SK-N-MC (cell line): ENCODE measurements at regions not wholly inside any gene's neighbourhood (a gene's known extent, or its start where the extent isn't known, plus 50 kb on each side); places are given as distances from the start of the nearest gene placed in this dataset.

ENCODE experiments used
- EZH2 ChIP-seq: fragments of 200-600 bp; sonication (generic); IDR thresholded peaks from one replicate; pipeline ENCODE4 v1.6.1; 2017; ENCODE audit warnings: antibody characterized with exemption
- FOXP2 ChIP-seq: optimal IDR thresholded peaks from 2 replicates; pipeline ENCODE3; 2011; ENCODE audit warnings: mild to moderate bottlenecking, moderate library complexity; ENCODE audit not compliant: insufficient read depth; ENCODE audit errors: extremely low read length, control extremely low read depth
- POLR2AphosphoS5 ChIP-seq: IDR thresholded peaks from 2 replicates; pipeline ENCODE4 v1.6.1; 2012; ENCODE audit warnings: mild to moderate bottlenecking, low read depth, low read length, borderline replicate concordance

GRCh38 chr1:193658691-193659090 is 472.3 kb upstream of the B3GALT2 start:
- TF ChIP-seq EZH2 (no peak), POLR2AphosphoS5 (no peak), FOXP2 (no peak)
